Epidermal melanocyte (primary cell): ENCODE measurements at regions not wholly inside any gene's neighbourhood (a gene's known extent, or its start where the extent isn't known, plus 50 kb on each side); places are given as distances from the start of the nearest gene placed in this dataset.

Experiments
- DNase-seq: peaks from one replicate; pipeline ENCODE4 v3.0.0; 2011; ENCODE audit warnings: low spot score; ENCODE audit not compliant: insufficient read length

- DNase-seq = no peak
Observed at GRCh38 chr7:45511721-45512597, 62.2 kb upstream of the ADCY1 start.

- DNase-seq = no peak
Observed at GRCh38 chr7:45514944-45515343, 59.2 kb upstream of the ADCY1 start.

GRCh38 chr7:45515346-45515745 lies 58.8 kb upstream of the ADCY1 start:
- DNase-seq = no peak
